Spleen (tissue), 11 donors: ENCODE measurements at regions not wholly inside any gene's neighbourhood (a gene's known extent, or its start where the extent isn't known, plus 50 kb on each side); places are given as distances from the start of the nearest gene placed in this dataset.

Source experiments
- DNase-seq: peaks from one replicate; pipeline ENCODE4 v3.0.0-alpha.2; 2020
- H3K27ac ChIP-seq, 8 donors: fragments of 200-600 bp; sonication (generic) in 7 of 8; 1 replicate in 4 of 8; 2 replicates in 4 of 8; pipeline versions ENCODE4 v1.5.0 to v1.8.0; 2016 to 2021; ENCODE audit warnings: inconsistent platforms in 4 of 8, mild to moderate bottlenecking in 4 of 8, moderate library complexity in 1 of 8
- H3K27me3 ChIP-seq, 7 donors: fragments of 200-600 bp; sonication (generic) in 6 of 7; replicated peaks in 1 of 7; 1 replicate in 4 of 7; 2 replicates in 3 of 7; pipeline versions ENCODE4 v1.5.0 to v1.8.0; 2016 to 2021; ENCODE audit warnings: inconsistent platforms in 3 of 7, mild to moderate bottlenecking in 1 of 7
- H3K36me3 ChIP-seq, 6 donors: fragments of 200-600 bp; sonication (generic) in 5 of 6; 1 replicate in 4 of 6; 2 replicates in 2 of 6; pipeline versions ENCODE4 v1.5.0 to v1.8.0; 2016 to 2021; ENCODE audit warnings: inconsistent platforms in 2 of 6
- H3K4me1 ChIP-seq, 6 donors: fragments of 200-600 bp; sonication (generic) in 5 of 6; 1 replicate in 3 of 6; 2 replicates in 3 of 6; pipeline versions ENCODE4 v1.5.0 to v1.8.0; 2016 to 2021; ENCODE audit warnings: inconsistent platforms in 3 of 6
- H3K4me3 ChIP-seq, 8 donors: fragments of 200-600 bp; sonication (generic) in 7 of 8; 1 replicate in 4 of 8; 2 replicates in 4 of 8; pipeline versions ENCODE4 v1.5.0 to v1.8.0; 2016 to 2021; ENCODE audit warnings: inconsistent platforms in 4 of 8, mild to moderate bottlenecking in 4 of 8, moderate library complexity in 2 of 8
- H3K9me3 ChIP-seq, 8 donors: fragments of 200-600 bp; sonication (generic) in 7 of 8; 1 replicate in 4 of 8; 2 replicates in 4 of 8; pipeline versions ENCODE4 v1.5.0 to v1.8.0; 2016 to 2021; ENCODE audit warnings: inconsistent platforms in 4 of 8
- POLR2A ChIP-seq, 3 donors: fragments of 450-650 bp; IDR thresholded peaks; one replicate each; pipeline ENCODE4 v1.5.1; 2017; ENCODE audit warnings: antibody characterized with exemption in 3 of 3, mild to moderate bottlenecking in 1 of 3
- POLR2AphosphoS5 ChIP-seq, 3 donors: sonication (generic); formaldehyde crosslinking; IDR thresholded peaks; one replicate each; pipeline ENCODE4 v1.5.1; 2017; ENCODE audit warnings: antibody characterized with exemption in 3 of 3
- WGBS, 5 donors: extraction: QIAGEN DNeasy Blood & Tissue Kit in 3 of 5; methylation state at CpG; one replicate each; pipeline versions ENCODE4 v1.1.5 to v1.1.7; 2013 to 2018; 5-methylcytosine and 5-hydroxymethylcytosine counted together
- intact Hi-C: fragments of 100-400 bp; cut with DNase I; formaldehyde crosslinking; loops from one replicate; pipeline ENCODE4 v1.15.0; 2023; ENCODE audit warnings: low total_unique reads
- TF ChIP-seq, protein P1 (sequence below), 11 experiments: fragments of 200-600 bp in 7 of 11; fragments of 450-650 bp in 4 of 11; sonication (generic) in 4 of 11; IDR thresholded peaks in 8 of 11; conservative IDR thresholded peaks in 3 of 11; 1 replicate in 7 of 11; 2 replicates in 4 of 11; pipeline versions ENCODE4 v1.4.0 to v1.8.0; 2016 to 2021; ENCODE audit warnings: antibody characterized with exemption in 11 of 11, inconsistent platforms in 4 of 11, mild to moderate bottlenecking in 1 of 11
- donor health status: healthy with polysubstance abuse.
- donor health status: DM: no; HTN: no; CAD: no; lungs with moderate emphysema.
- donor health status: DM: no; HTN: no; CAD: no.
- donor health status: Bipolar disorder and iron deficiency.
- donor health status: healthy.
- donor health status: DM: no; HTN: no; CAD: no.
- donor health status: DM: yes; HTN: yes; CAD: no.

DNA sequence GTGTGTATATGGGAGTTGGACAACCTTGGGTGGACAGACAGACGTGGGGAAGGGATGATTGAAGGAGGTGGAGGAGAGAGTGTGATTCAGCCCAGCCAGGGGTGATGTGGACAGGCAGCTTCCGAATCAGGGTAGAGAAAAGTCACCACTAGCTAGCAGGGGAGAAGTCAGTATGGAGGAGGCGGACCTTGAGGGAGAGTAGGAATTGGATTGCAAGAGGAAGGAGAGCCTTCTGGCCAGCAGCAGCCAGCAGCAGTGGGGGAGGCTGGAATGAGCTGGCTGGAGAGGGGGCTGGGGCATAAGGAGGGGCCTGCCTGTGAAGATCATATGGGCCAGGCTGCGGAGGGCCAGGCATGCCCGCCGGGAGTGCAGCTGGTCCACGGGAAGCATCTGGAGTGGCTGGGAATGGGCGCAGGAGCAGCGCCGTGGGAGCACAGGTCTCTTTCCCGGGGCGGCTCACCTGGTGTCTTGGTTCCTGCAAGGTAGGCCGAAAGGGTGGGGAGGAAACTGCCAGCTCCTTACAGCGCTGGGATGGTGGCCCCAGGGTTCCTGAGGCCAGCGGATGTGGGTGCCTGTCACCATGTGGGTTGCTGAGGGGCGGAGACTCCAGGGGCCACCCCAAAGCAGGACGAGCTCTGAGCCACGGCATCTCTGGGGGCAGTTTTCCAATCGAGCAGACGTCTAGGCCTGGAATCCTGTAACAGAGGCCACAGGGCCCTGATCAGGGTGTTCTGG lies 235.3 kb downstream of the SEC14L1 start:
- WGBS, 5 donors = 22 to 41% (median 32%) methylated on average over 11 to 20 of the region's 20 CpGs

DNA sequence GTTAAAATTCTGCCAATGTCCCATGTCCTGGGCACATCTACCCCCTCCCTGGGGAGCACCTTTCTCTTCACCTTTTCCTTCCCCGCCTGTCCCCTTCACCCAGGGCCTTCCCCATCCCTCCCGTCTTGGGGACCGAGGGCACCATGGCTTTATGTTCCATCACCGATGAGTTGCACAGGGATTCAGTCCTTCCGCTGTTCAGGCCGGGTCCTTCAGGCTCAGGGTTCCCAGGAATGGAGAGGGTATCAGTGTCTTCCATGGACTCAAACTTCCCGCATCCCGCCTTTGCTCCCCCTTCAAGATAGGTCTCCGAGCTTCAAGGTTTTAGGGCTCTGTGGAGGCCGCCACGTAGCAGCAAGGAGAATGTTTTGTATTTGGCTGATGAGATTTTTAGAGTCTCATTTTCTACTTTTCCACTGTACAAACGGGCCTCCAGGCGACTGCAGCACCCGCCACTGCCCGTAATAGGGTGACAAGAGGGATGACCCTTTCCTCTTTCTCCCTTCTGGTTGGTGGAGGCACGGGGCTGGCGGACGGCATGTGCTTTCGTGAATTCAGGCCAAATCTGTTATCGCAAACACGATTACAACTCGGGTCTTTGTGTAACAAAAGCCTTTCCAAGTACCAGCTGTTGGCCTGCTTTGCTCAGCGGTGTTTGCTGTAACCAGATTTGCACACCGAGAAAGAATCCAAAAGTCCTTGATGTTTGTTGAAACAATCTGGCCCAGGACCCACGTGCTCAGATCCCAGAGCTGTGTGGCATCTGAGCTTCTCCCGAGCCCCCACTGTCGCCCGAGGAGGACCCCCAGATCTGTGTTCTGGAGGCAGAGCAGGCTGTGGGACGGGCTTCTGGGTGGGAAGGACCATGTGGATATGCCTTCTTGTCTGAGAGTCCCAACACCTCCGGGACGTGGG lies 236.3 kb downstream of the SEC14L1 start:
- Histone ChIP-seq H3K9me3 (no peaks in the 10 kb centered on the region), H3K4me1 (peaks cover 61 to 97% (median 87%) of the 10 kb centered on the region in 6 donors), H3K27me3 (no peaks in the 10 kb centered on the region), H3K4me3 (peak overlapping the region in 5 of 8 donors; percentile 91 to 99 (median 95)), H3K27ac (peak overlapping the region; percentile 63 to 95 (median 91)), H3K36me3 (peaks cover 0 to 11% (median 0%) of the 10 kb centered on the region in 6 donors)
- 79 to 87% (median 83%) methylated on average over 27 to 31 of the region's 31 CpGs for WGBS, 5 donors
- TF ChIP-seq, protein P1, sequence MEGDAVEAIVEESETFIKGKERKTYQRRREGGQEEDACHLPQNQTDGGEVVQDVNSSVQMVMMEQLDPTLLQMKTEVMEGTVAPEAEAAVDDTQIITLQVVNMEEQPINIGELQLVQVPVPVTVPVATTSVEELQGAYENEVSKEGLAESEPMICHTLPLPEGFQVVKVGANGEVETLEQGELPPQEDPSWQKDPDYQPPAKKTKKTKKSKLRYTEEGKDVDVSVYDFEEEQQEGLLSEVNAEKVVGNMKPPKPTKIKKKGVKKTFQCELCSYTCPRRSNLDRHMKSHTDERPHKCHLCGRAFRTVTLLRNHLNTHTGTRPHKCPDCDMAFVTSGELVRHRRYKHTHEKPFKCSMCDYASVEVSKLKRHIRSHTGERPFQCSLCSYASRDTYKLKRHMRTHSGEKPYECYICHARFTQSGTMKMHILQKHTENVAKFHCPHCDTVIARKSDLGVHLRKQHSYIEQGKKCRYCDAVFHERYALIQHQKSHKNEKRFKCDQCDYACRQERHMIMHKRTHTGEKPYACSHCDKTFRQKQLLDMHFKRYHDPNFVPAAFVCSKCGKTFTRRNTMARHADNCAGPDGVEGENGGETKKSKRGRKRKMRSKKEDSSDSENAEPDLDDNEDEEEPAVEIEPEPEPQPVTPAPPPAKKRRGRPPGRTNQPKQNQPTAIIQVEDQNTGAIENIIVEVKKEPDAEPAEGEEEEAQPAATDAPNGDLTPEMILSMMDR (IDR thresholded peaks at IDR 0.05 in 8 of 11, conservative IDR thresholded peaks at IDR 0.05 in 3 of 11) = no peak
- TF ChIP-seq POLR2A (IDR thresholded peaks at IDR 0.05) = no peak
- no peak for TF ChIP-seq POLR2AphosphoS5 (IDR thresholded peaks at IDR 0.05)
- DNase-seq = no peak
- intact Hi-C loops = no loop called here

More for the DNA sequence above, 235.3 kb downstream of the SEC14L1 start:
- H3K36me3 ChIP-seq = peaks cover 0 to 11% (median 0%) of the 10 kb centered on the region in 6 donors
- H3K4me3 ChIP-seq = peak overlapping the region; percentile 16 to 99 (median 92)
- H3K27ac ChIP-seq = peak overlapping the region; percentile 63 to 95 (median 91)
- intact Hi-C loops = no loop called here
- H3K27me3 ChIP-seq = no peaks in the 10 kb centered on the region
- peak; percentile 91 for DNase-seq
- H3K4me1 ChIP-seq = peaks cover 65 to 97% (median 87%) of the 10 kb centered on the region in 6 donors
- H3K9me3 ChIP-seq = no peaks in the 10 kb centered on the region
- TF ChIP-seq, protein P1 (IDR thresholded peaks at IDR 0.05 in 8 of 11, conservative IDR thresholded peaks at IDR 0.05 in 3 of 11) = no peak
- TF ChIP-seq POLR2AphosphoS5 (IDR thresholded peaks at IDR 0.05) (peak; percentile 43 to 76 (median 75)), POLR2A (IDR thresholded peaks at IDR 0.05) (no peak)

DNA sequence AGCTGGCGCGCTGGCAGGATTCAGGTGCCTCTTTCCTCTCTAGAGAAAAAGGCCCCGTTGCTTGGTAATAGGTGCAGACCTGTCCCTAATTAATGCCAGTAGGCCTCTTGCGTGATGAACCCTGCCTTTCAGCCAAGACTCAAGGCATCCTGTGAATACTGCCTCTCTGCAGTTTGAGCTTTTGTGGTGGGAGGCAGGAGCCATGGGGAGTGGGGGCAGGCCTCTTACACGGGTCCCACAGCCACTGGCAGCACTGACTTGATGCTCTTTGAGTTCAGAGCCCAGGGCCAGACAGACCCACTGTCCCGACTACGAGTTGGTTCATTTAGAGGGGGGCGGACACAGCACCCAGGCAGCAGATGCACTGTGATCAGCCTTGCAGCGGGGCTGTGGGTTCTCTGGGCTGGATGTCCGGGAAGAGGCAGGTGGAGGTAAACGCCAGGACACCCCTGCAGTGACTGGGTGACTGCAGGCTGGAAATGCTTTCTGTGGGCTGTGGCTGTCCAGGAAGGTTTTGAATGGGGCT lies 237.0 kb downstream of the SEC14L1 start:
- intact Hi-C loops = no loop called here
- Histone ChIP-seq H3K27ac (peak overlapping the region in 5 of 8 donors; percentile 91 to 95 (median 94)), H3K36me3 (peaks cover 0 to 11% (median 0%) of the 10 kb centered on the region in 6 donors), H3K9me3 (no peaks in the 10 kb centered on the region), H3K27me3 (no peaks in the 10 kb centered on the region), H3K4me3 (no peak overlapping the region), H3K4me1 (peaks cover 63 to 97% (median 87%) of the 10 kb centered on the region in 6 donors)
- no peak for TF ChIP-seq POLR2AphosphoS5 (IDR thresholded peaks at IDR 0.05)
- no peak for TF ChIP-seq POLR2A (IDR thresholded peaks at IDR 0.05)
- TF ChIP-seq, protein P1 (IDR thresholded peaks at IDR 0.05 in 8 of 11, conservative IDR thresholded peaks at IDR 0.05 in 3 of 11) = no peak
- 84 to 92% (median 89%) methylated on average over 5 to 11 of the region's 11 CpGs for WGBS, 5 donors
- DNase-seq = no peak
